ENCODE measurements at regions not wholly inside any gene's neighbourhood (a gene's known extent, or its start where the extent isn't known, plus 50 kb on each side); places are given as distances from the start of the nearest gene placed in this dataset.

DNA sequence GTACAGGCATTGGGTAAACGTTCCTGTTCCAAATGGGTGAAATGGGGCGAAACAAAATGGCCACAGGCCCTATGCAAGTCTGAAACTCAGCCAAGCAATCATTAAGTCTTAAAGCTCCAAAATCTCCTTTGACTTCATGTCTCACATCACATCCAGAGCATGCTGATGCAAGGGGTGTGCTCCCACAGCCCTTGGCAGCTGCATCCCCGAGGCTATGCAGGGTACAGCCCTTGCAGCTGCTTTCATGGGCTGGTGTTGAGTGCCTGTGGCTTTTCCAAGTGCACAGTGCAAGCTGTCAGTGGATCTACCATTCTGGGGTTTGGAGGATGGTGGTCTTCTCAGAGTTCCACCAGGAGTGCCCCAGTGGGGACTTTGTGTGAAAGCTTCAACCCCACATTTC, 270.0 kb upstream of the CDYL start:
- CTCF ChIA-PET = no interaction called here
- DNase-seq (ENCODE audit: low read depth) = no peak
- TF ChIP-seq, protein P1, sequence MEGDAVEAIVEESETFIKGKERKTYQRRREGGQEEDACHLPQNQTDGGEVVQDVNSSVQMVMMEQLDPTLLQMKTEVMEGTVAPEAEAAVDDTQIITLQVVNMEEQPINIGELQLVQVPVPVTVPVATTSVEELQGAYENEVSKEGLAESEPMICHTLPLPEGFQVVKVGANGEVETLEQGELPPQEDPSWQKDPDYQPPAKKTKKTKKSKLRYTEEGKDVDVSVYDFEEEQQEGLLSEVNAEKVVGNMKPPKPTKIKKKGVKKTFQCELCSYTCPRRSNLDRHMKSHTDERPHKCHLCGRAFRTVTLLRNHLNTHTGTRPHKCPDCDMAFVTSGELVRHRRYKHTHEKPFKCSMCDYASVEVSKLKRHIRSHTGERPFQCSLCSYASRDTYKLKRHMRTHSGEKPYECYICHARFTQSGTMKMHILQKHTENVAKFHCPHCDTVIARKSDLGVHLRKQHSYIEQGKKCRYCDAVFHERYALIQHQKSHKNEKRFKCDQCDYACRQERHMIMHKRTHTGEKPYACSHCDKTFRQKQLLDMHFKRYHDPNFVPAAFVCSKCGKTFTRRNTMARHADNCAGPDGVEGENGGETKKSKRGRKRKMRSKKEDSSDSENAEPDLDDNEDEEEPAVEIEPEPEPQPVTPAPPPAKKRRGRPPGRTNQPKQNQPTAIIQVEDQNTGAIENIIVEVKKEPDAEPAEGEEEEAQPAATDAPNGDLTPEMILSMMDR (IDR thresholded peaks at IDR 0.05; ENCODE audit: insufficient read depth, low read depth, low read length) = no peak

DNA sequence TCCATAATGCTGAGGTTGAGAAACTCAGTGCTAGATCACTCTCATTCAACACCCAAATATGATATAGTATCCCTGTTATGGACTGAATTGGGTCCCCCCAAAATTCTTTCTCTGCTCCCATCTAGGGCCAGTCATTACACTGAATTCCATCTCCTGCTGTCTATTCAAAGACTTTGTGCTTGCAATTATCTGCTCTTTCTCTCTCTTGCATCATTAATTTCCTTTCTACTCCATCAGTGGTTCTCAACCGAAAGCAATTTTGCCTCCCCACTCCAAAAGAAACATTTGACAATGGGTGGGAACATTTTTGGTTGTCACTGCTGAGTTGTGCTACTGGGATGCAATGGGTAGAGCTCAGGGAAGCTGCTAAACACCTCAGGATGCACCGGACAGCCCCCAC, 271.5 kb upstream of the CDYL start:
- DNase-seq (ENCODE audit: low read depth) = no peak
- TF ChIP-seq, protein P1 (IDR thresholded peaks at IDR 0.05; ENCODE audit: insufficient read depth, low read depth, low read length) = no peak

More for the DNA sequence above, 270.0 kb upstream of the CDYL start:
- POLR2A ChIA-PET = no interaction called here
- no peak overlapping the region for H3K4me3 ChIP-seq (ENCODE audit: low read depth, low read length)
- H3K27me3 ChIP-seq (ENCODE audit: control insufficient read depth, insufficient read depth, low read length) = no peaks in the 10 kb centered on the region; the same call in 1 of the 2 replicates
- no peaks in the 10 kb centered on the region for H3K36me3 ChIP-seq (ENCODE audit: control insufficient read depth, insufficient read depth, low read length)

DNA sequence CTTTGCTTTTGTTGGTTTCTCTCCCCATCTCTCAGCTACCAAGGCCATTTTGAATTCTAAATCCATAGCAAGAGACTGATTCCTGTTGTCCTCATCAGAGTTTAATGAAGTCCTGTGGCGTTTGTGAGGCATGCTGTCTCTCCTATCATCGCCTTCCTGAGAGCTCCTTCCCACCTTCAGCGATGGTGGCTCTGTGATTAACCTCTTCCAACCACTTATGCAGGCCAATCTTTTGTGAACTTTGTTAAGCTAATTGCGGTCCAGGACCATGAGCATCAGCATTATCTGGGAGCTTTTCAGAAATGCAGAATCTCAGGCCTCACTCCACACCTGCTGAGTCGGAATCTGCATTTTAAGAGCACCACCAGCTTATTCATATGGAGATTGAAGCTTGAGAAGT, 272.5 kb upstream of the CDYL start:
- DNase-seq (ENCODE audit: low read depth) = no peak
- H3K27me3 ChIP-seq (ENCODE audit: control insufficient read depth, insufficient read depth, low read length) = no peaks in the 10 kb centered on the region; the same call in 1 of the 2 replicates
- no peak overlapping the region for H3K4me3 ChIP-seq (ENCODE audit: low read depth, low read length)
- ChIA-PET POLR2A (no interaction called here), CTCF (no interaction called here)
- no peaks in the 10 kb centered on the region for H3K36me3 ChIP-seq (ENCODE audit: control insufficient read depth, insufficient read depth, low read length)
- TF ChIP-seq, protein P1 (IDR thresholded peaks at IDR 0.05; ENCODE audit: insufficient read depth, low read depth, low read length) = no peak

More for the DNA sequence above, 271.5 kb upstream of the CDYL start:
- ChIA-PET POLR2A (no interaction called here), CTCF (no interaction called here)
- H3K4me3 ChIP-seq (ENCODE audit: low read depth, low read length) = no peak overlapping the region
- H3K27me3 ChIP-seq (ENCODE audit: control insufficient read depth, insufficient read depth, low read length) = no peaks in the 10 kb centered on the region; the same call in 1 of the 2 replicates
- H3K36me3 ChIP-seq (ENCODE audit: control insufficient read depth, insufficient read depth, low read length) = no peaks in the 10 kb centered on the region

DNA sequence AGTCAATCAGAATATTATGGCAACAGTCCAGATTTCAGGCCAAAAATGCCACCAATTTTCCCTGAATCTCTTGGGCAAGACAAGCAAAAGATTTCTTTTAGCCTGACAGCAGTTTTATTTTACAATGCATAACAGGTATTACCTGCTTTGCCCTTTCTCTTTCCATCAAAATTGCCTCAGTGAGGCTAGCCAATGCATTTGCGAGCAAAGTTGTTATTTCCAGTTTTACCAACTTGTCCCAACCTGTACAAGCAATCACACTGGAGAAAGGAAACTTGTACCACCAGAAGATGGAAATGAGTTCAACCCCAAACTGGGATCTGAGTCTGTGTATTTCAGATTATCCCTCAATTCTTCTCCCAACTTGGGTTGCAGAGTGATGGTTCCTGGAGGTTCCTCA, 279.9 kb upstream of the CDYL start:
- ChIA-PET POLR2A (no interaction called here), CTCF (no interaction called here)
- TF ChIP-seq, protein P1 (IDR thresholded peaks at IDR 0.05; ENCODE audit: insufficient read depth, low read depth, low read length) = no peak
- H3K36me3 ChIP-seq (ENCODE audit: control insufficient read depth, insufficient read depth, low read length) = no peaks in the 10 kb centered on the region
- no peak for DNase-seq (ENCODE audit: low read depth)
- no peaks in the 10 kb centered on the region for H3K27me3 ChIP-seq (ENCODE audit: control insufficient read depth, insufficient read depth, low read length)
- no peak overlapping the region for H3K4me3 ChIP-seq (ENCODE audit: low read depth, low read length)

DNA sequence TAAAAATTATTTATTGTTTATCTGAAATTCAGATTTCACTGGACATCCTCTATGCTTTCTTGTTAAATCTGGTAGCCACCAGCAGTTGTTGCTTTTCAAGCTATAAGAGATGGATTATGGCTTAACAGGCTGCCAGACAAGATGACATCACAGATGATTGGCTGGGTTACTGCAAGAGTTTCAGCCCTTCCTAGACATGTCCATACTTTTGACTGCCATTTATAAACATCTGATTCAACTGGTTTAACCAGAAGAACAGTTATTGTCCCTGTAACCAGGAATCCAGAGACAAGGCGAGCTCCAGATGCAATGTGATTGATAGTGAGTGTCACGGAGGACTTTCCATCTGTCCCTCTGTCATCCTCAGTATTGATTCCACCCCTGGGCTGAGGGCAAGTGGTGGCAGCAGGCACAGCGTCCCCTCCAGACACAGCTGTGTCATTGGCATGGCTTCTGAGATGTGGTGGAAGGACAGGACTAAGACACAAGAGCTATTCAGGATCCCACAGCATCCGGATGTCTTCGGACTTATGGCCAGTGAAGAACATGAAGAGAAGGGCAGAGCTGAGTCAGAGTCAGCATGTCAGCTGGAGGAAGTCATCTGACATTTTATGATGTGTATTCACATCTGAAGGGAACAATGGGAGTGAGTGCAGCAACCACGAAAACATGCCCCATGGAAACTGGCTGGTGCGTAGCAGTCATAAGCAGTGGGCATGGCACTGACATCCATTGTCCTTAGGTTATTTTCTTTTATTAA, 284.5 kb upstream of the CDYL start:
- Histone ChIP-seq H3K4me3 (ENCODE audit: low read depth, low read length) (no peak overlapping the region), H3K36me3 (ENCODE audit: control insufficient read depth, insufficient read depth, low read length) (no peaks in the 10 kb centered on the region), H3K27me3 (ENCODE audit: control insufficient read depth, insufficient read depth, low read length) (no peaks in the 10 kb centered on the region)
- TF ChIP-seq, protein P1 (IDR thresholded peaks at IDR 0.05; ENCODE audit: insufficient read depth, low read depth, low read length) = no peak
- POLR2A ChIA-PET = no interaction called here
- CTCF ChIA-PET = no interaction called here
- no peak for DNase-seq (ENCODE audit: low read depth)
